GM19397 (cell line): ENCODE measurements at regions not wholly inside any gene's neighbourhood (a gene's known extent, or its start where the extent isn't known, plus 50 kb on each side); places are given as distances from the start of the nearest gene placed in this dataset.
"Not testable (repeated sequence)": the region's sequence is repeated elsewhere in the genome, so short reads cannot be mapped to it uniquely, and the experiment has no call there.

ENCODE experiments used
- ATAC-seq: cut with Tn5 transposase; IDR thresholded peaks from one replicate; pipeline ENCODE4 v1.9.1; 2021; ENCODE audit warnings: mild to moderate bottlenecking, moderate library complexity; ENCODE audit not compliant: unreplicated experiment

DNA sequence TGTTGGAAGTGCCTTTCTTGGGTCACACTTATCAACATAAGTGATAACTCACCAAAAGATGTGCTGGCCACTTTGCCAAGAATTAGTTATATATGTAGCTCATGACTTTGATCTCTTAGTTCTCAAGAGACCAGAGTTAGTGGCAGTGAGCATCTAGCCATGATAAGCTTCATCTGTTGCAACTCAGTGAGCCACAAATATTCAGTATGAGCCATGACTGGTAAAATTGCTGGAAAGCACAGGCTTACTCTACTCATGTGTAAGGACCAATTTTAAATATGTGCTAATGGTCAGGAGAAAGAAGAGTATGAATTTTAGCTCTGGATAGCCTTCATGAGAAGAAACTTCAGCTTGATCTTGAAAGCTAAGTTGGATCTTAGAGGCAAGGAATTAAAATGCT, 59.4 kb upstream of the TLL1 start:
- no peak for ATAC-seq

DNA sequence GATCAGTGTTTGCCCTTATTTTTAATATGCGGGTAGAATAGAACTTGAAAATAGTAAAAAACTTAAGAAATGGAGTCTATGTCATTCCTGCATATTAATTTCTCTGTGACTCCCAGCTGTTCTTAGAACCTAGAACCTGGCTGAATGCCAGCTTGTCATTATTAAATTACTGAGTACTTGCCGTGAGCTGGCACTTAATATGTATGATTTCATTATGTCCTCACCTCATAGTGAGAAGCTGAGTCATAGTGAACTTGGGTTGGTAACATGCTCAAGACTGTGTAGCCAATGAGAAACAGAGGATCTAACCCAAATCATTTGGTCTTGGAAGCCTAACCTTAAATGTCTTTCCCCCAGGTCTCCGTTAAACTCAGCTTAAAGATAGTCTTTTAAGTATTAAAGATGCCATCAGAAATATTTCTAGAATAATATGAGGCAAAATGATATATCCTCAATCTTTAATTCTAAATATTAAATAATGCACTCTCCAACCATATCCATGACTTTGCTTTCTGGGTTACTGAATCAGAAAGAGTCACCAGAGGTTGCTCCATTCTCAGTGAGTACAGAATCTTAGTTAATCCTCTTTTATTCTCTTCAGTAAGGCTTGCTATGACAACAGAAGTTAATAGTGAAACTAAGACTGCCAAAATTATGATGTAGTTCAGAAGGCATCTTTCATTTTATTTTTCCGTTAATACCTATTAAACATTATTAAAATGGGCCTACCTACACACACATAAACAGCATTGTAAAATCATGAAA, 58.6 kb upstream of the TLL1 start:
- ATAC-seq = no peak

- ATAC-seq = not testable (repeated sequence)
These were observed 53.9 kb upstream of the TLL1 start for GRCh38 chr4:165819126-165819525.
